A549 (cell line): ENCODE measurements at regions not wholly inside any gene's neighbourhood (a gene's known extent, or its start where the extent isn't known, plus 50 kb on each side); places are given as distances from the start of the nearest gene placed in this dataset.

Source experiments
- ATAC-seq, 2 experiments: fragments of 200-7000 bp in 1 of 2; fragments of >200 bp in 1 of 2; cut with Nextera tagmentation in 1 of 2; cut with Tn5 transposase in 1 of 2; 3 replicates each; pipeline versions ENCODE4 v1.8.0 to v1.9.1; 2018 to 2020; ENCODE audit warnings: mild to moderate bottlenecking in 1 of 2, moderate library complexity in 1 of 2
- CTCF ChIA-PET: fragments of 300-600 bp; sonication (Branson Sonifier 250); formaldehyde crosslinking; extraction: SDS; loops from one replicate; lab custom pipeline; 2021; ENCODE audit warnings: antibody characterized with exemption, inconsistent platforms; lab: Yijun Ruan, JAX
- POLR2A ChIA-PET: fragments of 350-600 bp; formaldehyde crosslinking; extraction: SDS; loops from one replicate; lab custom pipeline; 2021; ENCODE audit warnings: antibody characterized with exemption, inconsistent platforms; lab: Yijun Ruan, JAX
- DNase-seq, 2 experiments: peaks; one replicate each; pipeline versions ENCODE4 v3.0.0 to v3.0.0-alpha.2; 2011 to 2016; ENCODE audit warnings: low read depth in 1 of 2, low spot score in 1 of 2
- FAIRE-seq: peaks from 2 replicates; lab custom pipeline; 2011; peaks lifted over from hg19 to GRCh38; lab: Jason Lieb, UNC
- H3K27ac ChIP-seq, 2 experiments: fragments of >200 bp; sonication (Bioruptor Twin); formaldehyde crosslinking; 3 replicates each; pipeline ENCODE4 v1.5.1; 2016 to 2017
- H3K4me1 ChIP-seq: fragments of >200 bp; sonication (Bioruptor Twin); formaldehyde crosslinking; 3 replicates; pipeline ENCODE4 v1.6.1; 2016
- H3K4me2 ChIP-seq: fragments of >200 bp; sonication (Bioruptor Twin); formaldehyde crosslinking; 3 replicates; pipeline ENCODE4 v1.6.1; 2016
- H3K4me3 ChIP-seq: fragments of >200 bp; sonication (Bioruptor Twin); formaldehyde crosslinking; 3 replicates; pipeline ENCODE4 v1.5.1; 2016
- H3K9me3 ChIP-seq: fragments of >200 bp; sonication (Bioruptor Twin); formaldehyde crosslinking; 3 replicates; pipeline ENCODE4 v1.6.1; 2016
- BHLHE40 ChIP-seq: IDR thresholded peaks from 2 replicates; pipeline ENCODE4 v1.6.1; 2012; ENCODE audit warnings: low read depth, low read length, inconsistent platforms
- CBX8 ChIP-seq: fragments of 200-600 bp; sonication (generic); IDR thresholded peaks from 2 replicates; pipeline ENCODE4 v1.6.1; 2016
- CHD2 ChIP-seq: fragments of 150-350 bp; IDR thresholded peaks from 2 replicates; pipeline ENCODE4 v1.6.1; 2014; ENCODE audit warnings: low read length; ENCODE audit not compliant: partially characterized antibody
- EHF ChIP-seq: fragments of 250-450 bp; sonication (Bioruptor Pico); IDR thresholded peaks from 2 replicates; pipeline ENCODE4 v1.5.0; 2020; ENCODE audit warnings: mild to moderate bottlenecking
- ELK1 ChIP-seq: fragments of 150-350 bp; IDR thresholded peaks from 2 replicates; pipeline ENCODE4 v1.6.1; 2014; ENCODE audit warnings: low read depth, mild to moderate bottlenecking, low read length
- EP300 ChIP-seq, 2 experiments: fragments of >200 bp; sonication (Bioruptor Twin); formaldehyde crosslinking; IDR thresholded peaks; 2 replicates in 1 of 2; 3 replicates in 1 of 2; pipeline ENCODE4 v1.6.1; 2016 to 2017
- FOSL2 ChIP-seq, 2 experiments: fragments of 450-650 bp in 1 of 2; fragments of >200 bp in 1 of 2; sonication (Bioruptor Twin) in 1 of 2; formaldehyde crosslinking; IDR thresholded peaks; 2 replicates each; pipeline versions ENCODE4 v1.5.0 to v1.6.1; 2016 to 2020; ENCODE audit warnings: mild to moderate bottlenecking in 1 of 2, moderate library complexity in 1 of 2
- FOXS1 ChIP-seq: fragments of 250-450 bp; sonication (Bioruptor Pico); IDR thresholded peaks from 2 replicates; pipeline ENCODE4 v1.5.0; 2020; ENCODE audit warnings: mild to moderate bottlenecking, moderate library complexity
- HMGXB4 ChIP-seq: fragments of 250-450 bp; sonication (Bioruptor Pico); IDR thresholded peaks from 2 replicates; pipeline ENCODE4 v1.5.0; 2021; ENCODE audit warnings: mild to moderate bottlenecking, moderate library complexity, borderline replicate concordance
- HOXB5 ChIP-seq: fragments of 250-450 bp; sonication (Bioruptor Pico); IDR thresholded peaks from 2 replicates; pipeline ENCODE4 v1.5.0; 2020; ENCODE audit warnings: mild to moderate bottlenecking, moderate library complexity
- JUN ChIP-seq, 2 experiments: fragments of >200 bp; sonication (Bioruptor Twin); formaldehyde crosslinking; IDR thresholded peaks; 2 replicates in 1 of 2; 3 replicates in 1 of 2; pipeline ENCODE4 v1.6.1; 2016 to 2017
- JUNB ChIP-seq: fragments of >200 bp; sonication (Bioruptor Twin); formaldehyde crosslinking; IDR thresholded peaks from 2 replicates; pipeline ENCODE4 v1.6.1; 2016
- KDM1A ChIP-seq: fragments of 200-600 bp; sonication (generic); IDR thresholded peaks from 2 replicates; pipeline ENCODE4 v1.6.1; 2016; ENCODE audit warnings: low read depth, mild to moderate bottlenecking
- MAX ChIP-seq: IDR thresholded peaks from 2 replicates; pipeline ENCODE4 v1.6.1; 2012
- MAZ ChIP-seq: fragments of 150-350 bp; IDR thresholded peaks from 2 replicates; pipeline ENCODE4 v1.6.1; 2014; ENCODE audit warnings: antibody characterized with exemption, low read depth, low read length, borderline replicate concordance
- MYC ChIP-seq: IDR thresholded peaks from 2 replicates; pipeline ENCODE4 v1.6.1; 2012; ENCODE audit warnings: mild to moderate bottlenecking, inconsistent platforms, low read length, improper control_type of control experiment, borderline replicate concordance
- POLR2A ChIP-seq: IDR thresholded peaks from 2 replicates; pipeline ENCODE4 v1.6.1; 2012; ENCODE audit warnings: mild to moderate bottlenecking, low read length
- POLR2AphosphoS2 ChIP-seq: conservative IDR thresholded peaks from 2 replicates; pipeline ENCODE4 v1.6.1; 2012; ENCODE audit warnings: low read length, improper control_type of control experiment, inconsistent platforms
- RAD21 ChIP-seq, 2 experiments: fragments of >200 bp in 1 of 2; sonication (Bioruptor Twin) in 1 of 2; formaldehyde crosslinking in 1 of 2; IDR thresholded peaks in 1 of 2; conservative IDR thresholded peaks in 1 of 2; 2 replicates in 1 of 2; 3 replicates in 1 of 2; pipeline ENCODE4 v1.6.1; 2012 to 2018; ENCODE audit warnings: inconsistent platforms in 1 of 2
- RARB ChIP-seq: fragments of 250-450 bp; sonication (Bioruptor Pico); IDR thresholded peaks from 2 replicates; pipeline ENCODE4 v1.8.0; 2021; ENCODE audit warnings: mild to moderate bottlenecking, moderate library complexity
- REST ChIP-seq: fragments of 200-600 bp; sonication (generic); IDR thresholded peaks from 2 replicates; pipeline ENCODE4 v1.6.1; 2016; ENCODE audit warnings: antibody characterized with exemption, mild to moderate bottlenecking, moderate library complexity
- RNF2 ChIP-seq: fragments of 200-600 bp; sonication (generic); IDR thresholded peaks from 2 replicates; pipeline ENCODE4 v1.6.1; 2016; ENCODE audit warnings: low read depth, mild to moderate bottlenecking, antibody characterized with exemption, moderate library complexity, borderline replicate concordance
- TFCP2L1 ChIP-seq: fragments of 250-450 bp; sonication (Bioruptor Pico); IDR thresholded peaks from 2 replicates; pipeline ENCODE4 v1.5.0; 2021; ENCODE audit warnings: mild to moderate bottlenecking
- TP53 ChIP-seq: fragments of 250-450 bp; sonication (Bioruptor Pico); IDR thresholded peaks from 2 replicates; pipeline ENCODE4 v1.5.0; 2021; ENCODE audit warnings: mild to moderate bottlenecking, moderate library complexity
- ZC3H11A ChIP-seq: fragments of 450-650 bp; IDR thresholded peaks from 2 replicates; pipeline ENCODE4 v1.6.1; 2014; ENCODE audit warnings: antibody characterized with exemption, mild to moderate bottlenecking
- ZNF302 ChIP-seq: fragments of 250-450 bp; sonication (Bioruptor Pico); IDR thresholded peaks from 2 replicates; pipeline ENCODE4 v1.9.0; 2021; ENCODE audit warnings: inconsistent platforms, mild to moderate bottlenecking, moderate library complexity
- ZSCAN20 ChIP-seq: fragments of 250-450 bp; sonication (Bioruptor Pico); IDR thresholded peaks from 2 replicates; pipeline ENCODE4 v1.8.0; 2022; ENCODE audit warnings: mild to moderate bottlenecking, moderate library complexity
- WGBS: methylation state at CpG from one replicate; pipeline ENCODE4 v1.1.6; 2017; ENCODE audit errors: missing lambda C conversion rate; 5-methylcytosine and 5-hydroxymethylcytosine counted together

- no peaks in the 10 kb centered on the region for H3K4me1 ChIP-seq
- ATAC-seq (no peak), DNase-seq (no peak), FAIRE-seq (no peak)
- CTCF ChIA-PET = interaction anchor here (0.5 to 1.2 kb wide), 2 partner anchors 46 to 132 kb away, joined by 4 to 6 read pairs; no protein-coding TSS in a partner anchor
- POLR2A ChIA-PET = no interaction called here
- H3K9me3 ChIP-seq = no peaks in the 10 kb centered on the region
- no peak overlapping the region for H3K4me2 ChIP-seq
- TF ChIP-seq CHD2 (no peak), MYC (no peak), HMGXB4 (no peak), HOXB5 (CRISPR knock-in tag) (no peak), TP53 (CRISPR knock-in tag) (no peak), MAZ (no peak), TFCP2L1 (CRISPR knock-in tag) (no peak), ZSCAN20 (CRISPR knock-in tag) (no peak), EP300 (IDR thresholded peaks at IDR 0.05) (no peak), MAX (no peak), KDM1A (no peak), BHLHE40 (no peak), POLR2A (no peak), RNF2 (no peak), ELK1 (no peak), JUNB (no peak), POLR2AphosphoS2 (no peak), EHF (CRISPR knock-in tag) (no peak), REST (no peak), ZC3H11A (no peak)
- WGBS = 37% methylated on average over 8 of the region's 26 CpGs
- H3K27ac ChIP-seq = no peak overlapping the region
- no peak overlapping the region for H3K4me3 ChIP-seq
Measured at GRCh38 chr22:49178246-49179005, 649.2 kb downstream of the BRD1 start.

- FAIRE-seq = no peak
- no peak for DNase-seq
- TF ChIP-seq FOXS1 (CRISPR knock-in tag) (no peak), CBX8 (no peak), ZC3H11A (no peak), RAD21 (conservative IDR thresholded peaks at IDR 0.05 in 1 of 2, IDR thresholded peaks at IDR 0.05 in 1 of 2) (no peak), ZNF302 (CRISPR knock-in tag) (no peak), HOXB5 (CRISPR knock-in tag) (no peak), FOSL2 (IDR thresholded peaks at IDR 0.05) (no peak), FOSL2 (CRISPR knock-in tag; IDR thresholded peaks at IDR 0.05) (no peak), REST (no peak), RARB (no peak), POLR2A (no peak), JUN (IDR thresholded peaks at IDR 0.05) (no peak), RNF2 (no peak)
- no peak overlapping the region for H3K4me2 ChIP-seq
- H3K9me3 ChIP-seq = no peaks in the 10 kb centered on the region
- no peak for ATAC-seq
- WGBS = 19% methylated on average over 2 of the region's 12 CpGs
- H3K4me1 ChIP-seq = no peaks in the 10 kb centered on the region
- H3K27ac ChIP-seq = no peak overlapping the region
- no peak overlapping the region for H3K4me3 ChIP-seq
- CTCF ChIA-PET = no interaction called here
- POLR2A ChIA-PET = no interaction called here
Measured at GRCh38 chr22:49177666-49178065, 650.0 kb downstream of the BRD1 start.
